ENCODE measurements at regions not wholly inside any gene's neighbourhood (a gene's known extent, or its start where the extent isn't known, plus 50 kb on each side); places are given as distances from the start of the nearest gene placed in this dataset.

GRCh38 chr12:115400011-115400410 is 716.0 kb upstream of the TBX3 start:
- DNase-seq (ENCODE audit: low spot score, unreplicated experiment): no peak
- TF ChIP-seq, protein P1, sequence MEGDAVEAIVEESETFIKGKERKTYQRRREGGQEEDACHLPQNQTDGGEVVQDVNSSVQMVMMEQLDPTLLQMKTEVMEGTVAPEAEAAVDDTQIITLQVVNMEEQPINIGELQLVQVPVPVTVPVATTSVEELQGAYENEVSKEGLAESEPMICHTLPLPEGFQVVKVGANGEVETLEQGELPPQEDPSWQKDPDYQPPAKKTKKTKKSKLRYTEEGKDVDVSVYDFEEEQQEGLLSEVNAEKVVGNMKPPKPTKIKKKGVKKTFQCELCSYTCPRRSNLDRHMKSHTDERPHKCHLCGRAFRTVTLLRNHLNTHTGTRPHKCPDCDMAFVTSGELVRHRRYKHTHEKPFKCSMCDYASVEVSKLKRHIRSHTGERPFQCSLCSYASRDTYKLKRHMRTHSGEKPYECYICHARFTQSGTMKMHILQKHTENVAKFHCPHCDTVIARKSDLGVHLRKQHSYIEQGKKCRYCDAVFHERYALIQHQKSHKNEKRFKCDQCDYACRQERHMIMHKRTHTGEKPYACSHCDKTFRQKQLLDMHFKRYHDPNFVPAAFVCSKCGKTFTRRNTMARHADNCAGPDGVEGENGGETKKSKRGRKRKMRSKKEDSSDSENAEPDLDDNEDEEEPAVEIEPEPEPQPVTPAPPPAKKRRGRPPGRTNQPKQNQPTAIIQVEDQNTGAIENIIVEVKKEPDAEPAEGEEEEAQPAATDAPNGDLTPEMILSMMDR (IDR thresholded peaks at IDR 0.05; ENCODE audit: unreplicated experiment): no peak
- H3K36me3 Mint-ChIP-seq (ENCODE audit: insufficient read depth): no peaks in the 10 kb centered on the region
- no peak overlapping the region for H3K4me3 Mint-ChIP-seq (ENCODE audit: low read depth)
- H3K4me1 Mint-ChIP-seq (ENCODE audit: low read depth): peaks cover 13% of the 10 kb centered on the region
- H3K27me3 Mint-ChIP-seq: peaks cover 11% of the 10 kb centered on the region
- H3K9me3 Mint-ChIP-seq (ENCODE audit: low read depth): peaks cover 6% of the 10 kb centered on the region
- no peak overlapping the region for H3K27ac Mint-ChIP-seq

DNA sequence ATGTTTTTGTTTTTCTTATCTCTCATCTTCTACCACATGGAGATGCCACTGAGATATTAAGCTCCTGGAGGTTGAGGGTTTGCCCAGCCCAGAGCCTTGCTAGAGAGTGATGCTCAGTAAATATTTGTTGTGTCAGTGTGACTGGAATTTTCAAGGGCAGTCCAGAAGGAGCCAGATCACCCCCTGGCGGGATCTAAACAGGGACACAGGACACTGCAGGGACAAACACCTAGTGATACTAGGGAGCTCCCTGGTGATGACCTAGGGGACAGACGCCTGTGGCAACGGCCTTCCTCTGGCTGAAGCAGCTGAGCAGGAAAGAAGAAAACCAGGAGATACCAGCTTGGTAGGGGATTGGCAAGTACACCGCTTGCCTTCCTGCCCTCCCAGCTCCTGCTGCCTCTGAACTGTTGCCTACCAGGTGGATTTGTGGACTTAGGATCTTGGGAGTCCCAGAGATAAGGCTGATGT is 714.4 kb upstream of the TBX3 start:
- Mint-ChIP-seq H3K4me3 (ENCODE audit: low read depth) (no peak overlapping the region), H3K4me1 (ENCODE audit: low read depth) (peaks cover 14% of the 10 kb centered on the region), H3K9me3 (ENCODE audit: low read depth) (peaks cover 6% of the 10 kb centered on the region), H3K27me3 (peaks cover 9% of the 10 kb centered on the region), H3K27ac (no peak overlapping the region), H3K36me3 (ENCODE audit: insufficient read depth) (no peaks in the 10 kb centered on the region)
- TF ChIP-seq, protein P1 (IDR thresholded peaks at IDR 0.05; ENCODE audit: unreplicated experiment): peak; percentile 22
- DNase-seq (ENCODE audit: low spot score, unreplicated experiment): no peak

- Mint-ChIP-seq H3K27ac (no peak overlapping the region), H3K36me3 (ENCODE audit: insufficient read depth) (no peaks in the 10 kb centered on the region), H3K9me3 (ENCODE audit: low read depth) (peaks cover 6% of the 10 kb centered on the region), H3K4me3 (ENCODE audit: low read depth) (no peak overlapping the region), H3K27me3 (no peaks in the 10 kb centered on the region), H3K4me1 (ENCODE audit: low read depth) (peaks cover 14% of the 10 kb centered on the region)
- TF ChIP-seq, protein P1 (IDR thresholded peaks at IDR 0.05; ENCODE audit: unreplicated experiment): no peak
- DNase-seq (ENCODE audit: low spot score, unreplicated experiment): no peak
Observed at GRCh38 chr12:115396567-115396966, 712.6 kb upstream of the TBX3 start.

GRCh38 chr12:115394496-115395220 is 710.7 kb upstream of the TBX3 start:
- TF ChIP-seq, protein P1 (IDR thresholded peaks at IDR 0.05; ENCODE audit: unreplicated experiment): no peak
- H3K36me3 Mint-ChIP-seq (ENCODE audit: insufficient read depth): no peaks in the 10 kb centered on the region
- H3K27ac Mint-ChIP-seq: peak overlapping the region; percentile 72
- H3K4me1 Mint-ChIP-seq (ENCODE audit: low read depth): peaks cover 14% of the 10 kb centered on the region
- no peak overlapping the region for H3K4me3 Mint-ChIP-seq (ENCODE audit: low read depth)
- H3K9me3 Mint-ChIP-seq (ENCODE audit: low read depth): peaks cover 10% of the 10 kb centered on the region
- no peak for DNase-seq (ENCODE audit: low spot score, unreplicated experiment)
- no peaks in the 10 kb centered on the region for H3K27me3 Mint-ChIP-seq

DNA sequence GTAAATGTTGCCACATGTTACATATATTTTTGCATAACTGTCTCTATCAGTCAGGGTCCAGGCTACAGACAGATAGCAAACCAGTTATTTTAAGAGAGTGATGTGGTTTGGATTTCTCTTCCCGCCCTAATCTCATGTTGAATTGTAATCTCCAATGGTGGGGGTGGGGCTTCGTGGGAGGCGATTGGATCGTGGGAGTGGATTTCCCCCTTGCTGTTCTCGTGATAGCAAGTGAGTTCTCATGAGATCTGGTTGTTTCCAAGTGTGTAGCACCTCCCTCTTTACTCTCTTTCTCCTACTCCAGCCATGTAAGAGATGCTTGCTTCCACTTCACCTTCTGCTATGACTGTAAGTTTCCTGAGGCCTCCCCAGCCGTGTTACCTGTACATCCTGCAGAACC is 704.2 kb upstream of the TBX3 start:
- Mint-ChIP-seq H3K4me1 (ENCODE audit: low read depth) (no peaks in the 10 kb centered on the region), H3K27me3 (peaks cover 6% of the 10 kb centered on the region), H3K4me3 (ENCODE audit: low read depth) (no peak overlapping the region), H3K9me3 (ENCODE audit: low read depth) (peaks cover 4% of the 10 kb centered on the region), H3K36me3 (ENCODE audit: insufficient read depth) (no peaks in the 10 kb centered on the region), H3K27ac (no peak overlapping the region)
- no peak for DNase-seq (ENCODE audit: low spot score, unreplicated experiment)
- TF ChIP-seq, protein P1 (IDR thresholded peaks at IDR 0.05; ENCODE audit: unreplicated experiment): no peak
